WERI-Rb-1 (cell line): ENCODE measurements at regions not wholly inside any gene's neighbourhood (a gene's known extent, or its start where the extent isn't known, plus 50 kb on each side); places are given as distances from the start of the nearest gene placed in this dataset.
"Not testable (repeated sequence)": the region's sequence is repeated elsewhere in the genome, so short reads cannot be mapped to it uniquely, and the experiment has no call there.

ENCODE experiments used
- DNase-seq: peaks from one replicate; pipeline ENCODE4 v3.0.0-alpha.2; 2020
- H3K27ac ChIP-seq: fragments of 250-450 bp; sonication (Bioruptor Pico); 2 replicates; pipeline ENCODE4 v1.5.1; 2020; ENCODE audit warnings: mild to moderate bottlenecking, moderate library complexity
- H3K27me3 ChIP-seq: fragments of 250-450 bp; sonication (Bioruptor Pico); 2 replicates; pipeline ENCODE4 v1.5.1; 2021; ENCODE audit warnings: mild to moderate bottlenecking, low read depth, moderate library complexity; ENCODE audit not compliant: insufficient read depth, severe bottlenecking
- H3K36me3 ChIP-seq: fragments of 250-450 bp; sonication (Bioruptor Pico); 2 replicates; pipeline ENCODE4 v1.5.1; 2020; ENCODE audit warnings: mild to moderate bottlenecking, moderate library complexity
- H3K4me3 ChIP-seq: 2 replicates; pipeline ENCODE4 v1.5.1; 2011; ENCODE audit warnings: low read depth, mild to moderate bottlenecking, control low read depth, low read length
- H3K9me3 ChIP-seq: fragments of 250-450 bp; sonication (Bioruptor Pico); 2 replicates; pipeline ENCODE4 v1.5.1; 2021; ENCODE audit warnings: mild to moderate bottlenecking, moderate library complexity; ENCODE audit not compliant: severe bottlenecking
- TF ChIP-seq, protein P1 (sequence below): IDR thresholded peaks from 2 replicates; pipeline ENCODE4 v1.5.1; 2011; ENCODE audit warnings: low read depth, mild to moderate bottlenecking, control low read depth, inconsistent platforms, low read length

DNA sequence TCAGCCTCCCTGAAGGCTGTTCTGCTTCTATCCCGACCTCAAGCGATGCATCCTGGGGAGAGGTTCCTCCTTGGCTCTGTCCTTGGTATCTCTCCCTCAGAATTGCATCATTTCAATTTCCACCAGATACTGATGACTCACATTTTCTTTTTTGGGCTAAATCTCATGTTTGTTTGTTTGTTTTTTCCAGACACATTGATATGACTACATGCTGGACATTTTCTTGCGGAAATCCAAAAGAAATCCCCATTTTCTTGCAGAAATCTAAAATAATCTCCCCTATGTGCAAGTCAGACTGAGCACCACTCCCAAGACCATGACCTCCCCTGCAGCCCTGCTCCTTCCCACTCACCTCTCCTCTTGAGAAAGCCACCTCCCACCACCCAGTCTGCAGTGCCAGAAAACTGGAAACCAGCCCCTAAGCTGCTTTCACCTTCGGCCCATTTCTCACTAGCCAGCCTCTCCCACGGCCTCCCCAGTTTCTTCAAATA, 260.2 kb upstream of the PRKCQ start:
- Histone ChIP-seq H3K9me3 (no peaks in the 10 kb centered on the region), H3K27ac (no peak overlapping the region), H3K4me3 (no peak overlapping the region), H3K27me3 (no peaks in the 10 kb centered on the region), H3K36me3 (no peaks in the 10 kb centered on the region)
- TF ChIP-seq, protein P1, sequence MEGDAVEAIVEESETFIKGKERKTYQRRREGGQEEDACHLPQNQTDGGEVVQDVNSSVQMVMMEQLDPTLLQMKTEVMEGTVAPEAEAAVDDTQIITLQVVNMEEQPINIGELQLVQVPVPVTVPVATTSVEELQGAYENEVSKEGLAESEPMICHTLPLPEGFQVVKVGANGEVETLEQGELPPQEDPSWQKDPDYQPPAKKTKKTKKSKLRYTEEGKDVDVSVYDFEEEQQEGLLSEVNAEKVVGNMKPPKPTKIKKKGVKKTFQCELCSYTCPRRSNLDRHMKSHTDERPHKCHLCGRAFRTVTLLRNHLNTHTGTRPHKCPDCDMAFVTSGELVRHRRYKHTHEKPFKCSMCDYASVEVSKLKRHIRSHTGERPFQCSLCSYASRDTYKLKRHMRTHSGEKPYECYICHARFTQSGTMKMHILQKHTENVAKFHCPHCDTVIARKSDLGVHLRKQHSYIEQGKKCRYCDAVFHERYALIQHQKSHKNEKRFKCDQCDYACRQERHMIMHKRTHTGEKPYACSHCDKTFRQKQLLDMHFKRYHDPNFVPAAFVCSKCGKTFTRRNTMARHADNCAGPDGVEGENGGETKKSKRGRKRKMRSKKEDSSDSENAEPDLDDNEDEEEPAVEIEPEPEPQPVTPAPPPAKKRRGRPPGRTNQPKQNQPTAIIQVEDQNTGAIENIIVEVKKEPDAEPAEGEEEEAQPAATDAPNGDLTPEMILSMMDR = no peak
- DNase-seq = no peak

DNA sequence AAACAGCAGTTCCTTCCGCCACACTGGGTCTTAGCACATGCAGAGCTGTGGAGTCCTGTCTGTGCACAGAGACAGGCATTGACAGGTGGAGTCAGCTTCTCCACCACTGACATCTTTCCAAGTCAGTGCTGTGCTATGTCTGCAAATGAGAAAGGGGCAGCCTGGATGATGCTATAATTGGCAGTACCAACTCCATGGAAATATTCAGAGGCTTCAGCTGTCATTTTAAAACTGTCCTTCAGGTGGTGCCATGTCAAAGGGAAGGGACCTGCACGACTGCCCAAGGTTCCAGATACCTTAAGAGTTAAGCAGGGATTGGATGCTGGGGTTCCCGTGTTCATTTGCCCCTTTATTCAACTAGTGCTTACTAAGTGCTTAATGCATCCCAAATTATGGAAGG, 258.0 kb upstream of the PRKCQ start:
- Histone ChIP-seq H3K27ac (no peak overlapping the region), H3K27me3 (no peaks in the 10 kb centered on the region), H3K36me3 (no peaks in the 10 kb centered on the region), H3K9me3 (no peaks in the 10 kb centered on the region), H3K4me3 (no peak overlapping the region)
- no peak for DNase-seq
- TF ChIP-seq, protein P1 = no peak

DNA sequence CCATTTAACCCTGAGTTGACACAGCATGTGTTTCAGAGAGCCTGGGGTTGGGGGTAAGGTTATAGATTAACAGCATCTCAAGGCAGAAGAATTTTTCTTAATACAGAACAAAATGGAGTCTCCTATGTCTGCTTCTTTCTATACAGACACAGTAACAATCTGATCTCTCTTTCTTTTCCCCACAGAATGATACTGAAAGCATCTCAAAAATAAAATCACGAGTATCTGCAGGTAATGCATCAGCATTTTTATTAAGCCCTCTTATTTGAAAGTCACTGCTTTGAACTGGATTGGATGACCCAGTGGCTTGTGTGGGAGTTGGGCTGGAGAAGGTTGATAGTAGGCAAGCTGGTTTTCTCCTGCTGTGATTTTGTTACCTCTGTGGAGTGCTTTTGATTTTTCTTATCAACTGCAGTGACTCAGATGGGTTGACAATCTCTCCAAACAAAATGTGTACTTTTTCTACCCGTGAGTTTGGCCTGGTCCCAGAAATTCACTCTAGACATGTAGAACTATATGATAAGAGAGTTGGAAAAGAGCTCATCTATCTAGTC, 253.5 kb upstream of the PRKCQ start:
- H3K36me3 ChIP-seq = no peaks in the 10 kb centered on the region
- H3K27me3 ChIP-seq = no peaks in the 10 kb centered on the region
- H3K27ac ChIP-seq = no peak overlapping the region
- no peaks in the 10 kb centered on the region for H3K9me3 ChIP-seq
- TF ChIP-seq, protein P1 = no peak
- no peak overlapping the region for H3K4me3 ChIP-seq
- DNase-seq = no peak

DNA sequence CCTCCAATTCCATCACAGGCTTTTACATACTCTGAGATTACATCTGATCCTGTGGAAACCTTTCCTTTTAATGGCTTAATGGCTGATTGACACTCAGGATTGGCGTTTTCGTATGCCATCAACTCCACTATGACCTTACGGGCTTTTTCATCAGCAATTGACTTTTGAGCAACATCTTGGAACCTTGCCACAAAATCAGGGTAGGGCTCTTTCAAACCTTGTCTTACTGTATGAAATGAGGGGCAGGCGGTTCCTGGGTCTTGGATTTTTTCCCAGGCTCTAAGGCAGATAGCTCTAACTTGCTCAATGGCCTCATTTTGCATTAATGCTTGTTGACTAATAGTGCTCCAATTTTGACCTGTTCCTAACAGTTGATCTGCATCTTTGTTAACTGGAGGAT, 250.9 kb upstream of the PRKCQ start:
- H3K9me3 ChIP-seq, H3K36me3 ChIP-seq, H3K27ac ChIP-seq, H3K4me3 ChIP-seq, H3K27me3 ChIP-seq, DNase-seq: not testable (repeated sequence)

DNA sequence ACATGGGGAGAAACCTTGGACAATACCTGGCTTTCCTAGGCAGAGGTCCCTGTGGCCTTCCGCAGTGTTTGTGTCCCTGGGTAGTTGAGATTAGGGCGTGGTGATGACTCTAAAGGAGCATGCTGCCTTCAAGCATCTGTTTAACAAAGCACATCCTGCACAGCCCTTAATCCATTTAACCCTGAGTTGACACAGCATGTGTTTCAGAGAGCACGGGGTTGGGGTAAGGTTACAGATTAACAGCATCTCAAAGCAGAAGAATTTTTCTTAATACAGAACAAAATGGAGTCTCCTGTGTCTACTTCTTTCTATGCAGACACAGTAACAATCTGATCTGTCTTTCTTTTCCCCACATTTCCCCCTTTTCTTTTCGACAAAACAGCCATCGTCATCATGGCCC, 244.7 kb upstream of the PRKCQ start:
- not testable (repeated sequence) for H3K9me3 ChIP-seq, H3K27ac ChIP-seq, DNase-seq, H3K4me3 ChIP-seq, H3K36me3 ChIP-seq, H3K27me3 ChIP-seq

DNA sequence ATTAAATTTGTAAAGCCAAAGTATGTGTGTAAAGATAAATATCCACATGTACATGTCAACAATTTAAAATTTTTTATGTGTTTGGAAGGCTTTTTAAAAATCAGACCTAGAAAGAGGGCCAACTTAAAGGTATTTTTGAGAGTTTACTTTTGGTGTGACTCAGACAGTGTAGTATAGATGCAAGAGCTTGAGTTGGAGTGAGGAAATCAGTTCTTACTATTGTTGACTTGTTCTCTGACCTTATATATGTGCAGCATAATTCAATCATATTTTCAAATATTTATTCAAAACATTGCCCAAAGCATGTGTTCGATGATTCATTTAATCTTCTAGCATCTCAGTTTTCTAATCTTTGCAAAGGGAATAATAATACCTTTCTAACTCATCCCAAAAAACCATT, 243.7 kb upstream of the PRKCQ start:
- Histone ChIP-seq H3K4me3 (no peak overlapping the region), H3K9me3 (no peaks in the 10 kb centered on the region), H3K27me3 (no peaks in the 10 kb centered on the region), H3K36me3 (no peaks in the 10 kb centered on the region), H3K27ac (no peak overlapping the region)
- no peak for DNase-seq
- TF ChIP-seq, protein P1 = no peak

DNA sequence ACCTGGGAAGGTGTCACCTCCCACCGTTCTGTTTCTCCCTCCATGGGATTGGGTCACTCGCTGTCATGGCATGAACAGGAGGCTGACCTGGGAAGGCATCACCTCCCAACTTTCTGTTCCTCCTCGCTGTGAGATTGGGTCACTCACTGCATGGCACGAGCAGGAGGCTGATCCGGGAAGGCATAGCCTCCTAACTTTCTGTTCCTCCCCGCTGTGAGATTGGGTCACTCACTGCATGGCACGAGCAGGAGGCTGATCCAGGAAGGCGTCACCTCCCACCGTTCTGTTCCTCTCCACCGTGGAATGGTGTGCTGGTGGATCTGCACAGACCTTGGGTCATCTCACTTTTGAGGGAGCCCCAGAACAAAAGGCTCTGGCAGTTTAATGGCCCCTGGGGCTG, 239.2 kb upstream of the PRKCQ start:
- no peak for DNase-seq
- TF ChIP-seq, protein P1 = no peak
- Histone ChIP-seq H3K27me3 (no peaks in the 10 kb centered on the region), H3K4me3 (no peak overlapping the region), H3K36me3 (no peaks in the 10 kb centered on the region), H3K9me3 (no peaks in the 10 kb centered on the region), H3K27ac (no peak overlapping the region)
